GM10248 (cell line): ENCODE measurements at regions not wholly inside any gene's neighbourhood (a gene's known extent, or its start where the extent isn't known, plus 50 kb on each side); places are given as distances from the start of the nearest gene placed in this dataset.

Source experiments
- CTCF ChIA-PET: fragments of 300-600 bp; sonication (Branson Sonifier 250); formaldehyde crosslinking; extraction: SDS; loops from one replicate; lab custom pipeline; 2021; ENCODE audit warnings: antibody characterized with exemption; lab: Yijun Ruan, JAX
- POLR2A ChIA-PET: fragments of 350-650 bp; sonication (Branson Sonifier 250); formaldehyde crosslinking; extraction: SDS; loops from one replicate; lab custom pipeline; 2020; ENCODE audit warnings: antibody characterized with exemption; lab: Yijun Ruan, JAX
- DNase-seq: peaks from one replicate; pipeline ENCODE4 v3.0.0; 2012; ENCODE audit errors: extremely low spot score
- TF ChIP-seq, protein P1 (sequence below): IDR thresholded peaks from 2 replicates; pipeline ENCODE4 v1.5.1; 2012; ENCODE audit warnings: mild to moderate bottlenecking, low read depth; ENCODE audit errors: extremely low read depth, missing control alignments, control extremely low read depth

- CTCF ChIA-PET, result interaction anchor here (1.2 to 1.5 kb wide), 2 partner anchors 51 to 254 kb away, joined by 4 read pairs; partner anchors contain the start of gene VEGFA
- DNase-seq, result no peak
- POLR2A ChIA-PET, result no interaction called here
- TF ChIP-seq, protein P1, sequence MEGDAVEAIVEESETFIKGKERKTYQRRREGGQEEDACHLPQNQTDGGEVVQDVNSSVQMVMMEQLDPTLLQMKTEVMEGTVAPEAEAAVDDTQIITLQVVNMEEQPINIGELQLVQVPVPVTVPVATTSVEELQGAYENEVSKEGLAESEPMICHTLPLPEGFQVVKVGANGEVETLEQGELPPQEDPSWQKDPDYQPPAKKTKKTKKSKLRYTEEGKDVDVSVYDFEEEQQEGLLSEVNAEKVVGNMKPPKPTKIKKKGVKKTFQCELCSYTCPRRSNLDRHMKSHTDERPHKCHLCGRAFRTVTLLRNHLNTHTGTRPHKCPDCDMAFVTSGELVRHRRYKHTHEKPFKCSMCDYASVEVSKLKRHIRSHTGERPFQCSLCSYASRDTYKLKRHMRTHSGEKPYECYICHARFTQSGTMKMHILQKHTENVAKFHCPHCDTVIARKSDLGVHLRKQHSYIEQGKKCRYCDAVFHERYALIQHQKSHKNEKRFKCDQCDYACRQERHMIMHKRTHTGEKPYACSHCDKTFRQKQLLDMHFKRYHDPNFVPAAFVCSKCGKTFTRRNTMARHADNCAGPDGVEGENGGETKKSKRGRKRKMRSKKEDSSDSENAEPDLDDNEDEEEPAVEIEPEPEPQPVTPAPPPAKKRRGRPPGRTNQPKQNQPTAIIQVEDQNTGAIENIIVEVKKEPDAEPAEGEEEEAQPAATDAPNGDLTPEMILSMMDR, result no peak
Observed at GRCh38 chr6:44023586-44024454, 103.4 kb downstream of the MRPL14 start.

DNA sequence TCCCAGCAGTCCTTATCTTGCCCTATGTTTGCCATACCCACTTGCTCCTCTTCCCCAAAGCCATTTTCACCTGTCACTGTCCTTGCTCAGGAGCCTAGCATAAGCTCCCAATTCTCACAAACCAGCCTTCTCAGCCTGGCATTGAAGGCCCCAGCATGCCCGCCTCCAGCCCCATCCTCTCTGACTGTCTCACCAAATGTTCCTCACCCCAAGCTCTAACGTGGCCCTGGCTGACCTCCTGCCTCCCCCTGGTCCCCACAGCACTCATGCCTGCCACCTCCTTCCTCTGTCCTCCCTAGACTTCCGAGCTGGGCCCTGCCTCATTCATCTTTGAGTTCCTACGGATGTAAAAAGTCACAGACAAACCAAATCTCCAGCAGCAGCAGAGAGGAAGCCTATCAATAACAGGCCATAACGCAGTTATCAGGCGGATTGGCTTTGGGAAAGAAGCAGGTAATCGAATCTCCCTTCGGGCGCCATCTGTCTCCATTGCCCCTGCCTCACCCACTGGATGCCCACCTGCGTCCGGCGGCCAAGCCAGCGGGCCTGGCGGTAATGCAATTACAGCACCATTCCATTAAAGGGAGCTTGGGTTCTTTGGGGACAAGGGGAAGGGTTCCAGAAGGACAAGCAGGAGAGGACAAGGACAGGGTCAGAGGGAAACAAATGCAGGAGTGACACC is 104.4 kb downstream of the MRPL14 start:
- ChIA-PET CTCF (interaction anchor here (1.4 kb wide), 1 partner anchor 18 kb away, joined by 3 read pairs; no protein-coding TSS in a partner anchor), POLR2A (no interaction called here)
- TF ChIP-seq, protein P1, result no peak
- no peak for DNase-seq

- ChIA-PET CTCF (interaction anchor here (1.4 to 2.1 kb wide), 2 partner anchors 18 to 44 kb away, joined by 3 to 4 read pairs; no protein-coding TSS in a partner anchor), POLR2A (no interaction called here)
- DNase-seq, result no peak
- TF ChIP-seq, protein P1, result no peak
Observed at GRCh38 chr6:44022296-44022661, 105.0 kb downstream of the MRPL14 start.

DNA sequence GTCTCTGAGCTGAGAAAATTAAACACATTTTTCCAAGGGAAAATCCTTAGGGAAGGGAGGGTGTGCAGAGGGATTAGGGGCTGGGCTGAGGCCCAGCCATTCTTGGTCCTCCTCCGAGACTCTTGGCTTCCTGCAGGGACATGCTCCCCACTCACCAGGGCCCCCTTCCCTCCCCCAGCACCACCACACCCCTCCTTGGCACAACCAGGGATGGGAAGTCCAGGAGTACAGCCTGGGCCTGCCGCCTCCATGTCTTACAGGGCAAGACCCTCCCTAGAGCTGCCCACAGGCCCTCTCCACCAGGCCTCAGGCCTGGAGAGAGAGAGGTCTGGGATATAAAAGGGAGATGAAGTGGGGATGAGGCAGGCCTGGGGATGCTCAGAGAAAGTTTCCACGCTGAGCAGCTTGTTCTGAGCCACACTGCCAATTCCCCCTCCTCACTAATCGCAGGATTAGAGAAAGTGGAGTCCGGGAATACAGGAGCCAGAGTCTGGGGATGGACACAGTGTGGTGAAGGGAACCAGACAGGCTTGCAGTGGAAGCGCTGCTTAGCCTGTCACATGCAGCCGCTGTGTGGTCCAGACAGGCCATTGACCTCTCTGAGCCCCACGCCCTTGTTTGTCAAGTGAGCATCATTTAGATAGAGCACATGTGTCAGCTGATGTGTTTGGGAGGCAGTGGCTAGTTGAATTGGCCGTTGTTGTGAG is 105.5 kb downstream of the MRPL14 start:
- no peak for DNase-seq
- TF ChIP-seq, protein P1, result no peak
- CTCF ChIA-PET, result interaction anchor here (1.4 to 2.1 kb wide), 2 partner anchors 17 to 44 kb away, joined by 3 to 4 read pairs; no protein-coding TSS in a partner anchor
- POLR2A ChIA-PET, result no interaction called here

DNA sequence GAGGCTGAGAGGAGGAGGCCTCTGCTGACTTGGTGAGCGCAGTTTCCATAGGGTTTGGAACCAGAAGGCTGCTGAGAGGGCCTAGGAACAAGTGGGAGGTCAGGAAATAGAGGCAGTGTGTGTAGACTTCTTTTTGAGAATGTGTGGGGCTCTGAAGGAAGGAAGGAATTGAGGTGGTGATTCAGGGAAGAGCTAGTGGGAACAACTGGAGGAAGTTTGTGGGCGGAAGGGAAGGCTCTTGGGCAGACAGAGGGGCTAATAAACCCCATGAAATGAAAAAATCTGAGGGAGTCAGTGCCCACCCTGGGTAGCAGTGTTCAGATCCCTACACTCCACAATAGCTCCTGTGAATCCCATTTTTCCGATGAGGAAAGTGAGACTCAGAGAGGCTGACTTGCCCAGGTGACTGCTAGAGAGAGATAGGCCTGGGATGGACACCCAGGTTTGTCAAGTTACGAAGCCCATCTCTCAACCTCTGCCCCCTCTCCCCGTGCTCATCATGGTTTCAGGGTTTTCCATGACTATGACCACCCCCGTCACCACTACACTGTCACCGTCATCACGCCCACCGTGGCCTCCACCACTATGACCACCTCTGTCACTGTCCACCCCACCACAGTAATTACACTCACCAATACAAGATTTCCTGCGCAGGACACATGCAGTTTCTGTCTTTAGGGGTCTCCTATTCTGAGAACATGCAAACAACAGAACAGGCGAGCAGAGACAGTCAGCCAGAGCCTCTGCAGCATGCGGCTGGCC is 106.4 kb downstream of the MRPL14 start:
- POLR2A ChIA-PET, result no interaction called here
- TF ChIP-seq, protein P1, result no peak
- CTCF ChIA-PET, result interaction anchor here (1.3 to 2.1 kb wide), 3 partner anchors 13 to 43 kb away, joined by 3 to 4 read pairs (median 4); no protein-coding TSS in a partner anchor

More for the DNA sequence above, 106.4 kb downstream of the MRPL14 start:
- DNase-seq, result no peak
